HG02840 (cell line): ENCODE measurements at regions not wholly inside any gene's neighbourhood (a gene's known extent, or its start where the extent isn't known, plus 50 kb on each side); places are given as distances from the start of the nearest gene placed in this dataset.

Experiments used
- ATAC-seq: cut with Tn5 transposase; IDR thresholded peaks from one replicate; pipeline ENCODE4 v1.9.1; 2021; ENCODE audit warnings: mild to moderate bottlenecking, moderate library complexity, moderate number of reproducible peaks; ENCODE audit not compliant: unreplicated experiment, low FRiP score

- ATAC-seq: no peak
Measured at GRCh38 chr4:114280645-114281044, 301.2 kb upstream of the ARSJ start.

GRCh38 chr4:114281164-114281960 lies 301.9 kb upstream of the ARSJ start:
- no peak for ATAC-seq

- no peak for ATAC-seq
Measured at GRCh38 chr4:114282937-114283336, 303.5 kb upstream of the ARSJ start.

DNA sequence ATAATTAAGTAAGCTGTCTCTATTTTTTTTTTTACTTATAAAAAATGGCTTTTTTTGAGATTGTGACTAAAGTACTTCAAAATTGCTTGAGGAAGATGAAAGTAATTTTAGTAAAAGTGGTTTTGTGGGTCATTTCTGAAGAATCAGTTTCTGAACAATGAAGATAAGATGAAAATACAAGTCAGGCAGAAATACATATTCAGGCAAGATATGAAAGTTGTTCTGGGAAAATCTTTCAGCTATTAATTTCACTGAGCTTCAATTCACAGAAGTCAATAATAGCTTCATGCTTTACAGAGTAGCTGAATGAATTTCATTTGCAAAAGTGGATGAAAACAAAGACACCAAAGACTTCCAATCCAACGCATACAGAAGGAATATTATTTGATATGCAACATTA lies 305.2 kb upstream of the ARSJ start:
- ATAC-seq: no peak

- no peak for ATAC-seq
Measured at GRCh38 chr4:114286262-114286810, 306.9 kb upstream of the ARSJ start.

DNA sequence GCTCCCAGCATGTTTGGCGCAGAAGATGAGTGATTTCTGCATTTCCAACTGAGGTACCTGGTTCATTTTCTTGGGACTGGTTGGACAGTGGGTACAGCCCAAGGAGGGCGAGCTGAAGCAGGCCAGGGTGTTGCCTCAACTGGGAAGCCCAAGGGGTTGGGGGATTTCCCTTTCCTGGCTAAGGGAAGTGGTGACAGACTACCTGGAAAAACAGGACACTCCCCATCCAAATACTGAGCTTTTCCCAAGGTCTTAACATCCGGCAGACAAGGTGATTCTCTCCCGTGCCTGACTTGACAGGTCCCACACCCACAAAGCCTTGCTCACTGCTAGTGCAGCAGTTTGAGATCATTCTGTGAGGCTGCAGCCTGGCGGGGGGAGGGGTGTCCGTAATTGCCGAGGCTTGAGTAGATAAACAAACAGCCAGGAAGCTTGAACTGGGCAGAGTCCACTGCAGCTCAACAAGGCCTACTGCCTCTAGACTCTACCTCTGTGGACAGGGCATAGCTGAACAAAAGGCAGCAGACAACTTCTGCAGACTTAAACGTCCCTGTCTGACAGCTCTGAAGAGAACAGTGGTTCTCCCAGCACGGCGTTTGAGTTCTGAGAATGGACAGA lies 307.7 kb upstream of the ARSJ start:
- no peak for ATAC-seq

DNA sequence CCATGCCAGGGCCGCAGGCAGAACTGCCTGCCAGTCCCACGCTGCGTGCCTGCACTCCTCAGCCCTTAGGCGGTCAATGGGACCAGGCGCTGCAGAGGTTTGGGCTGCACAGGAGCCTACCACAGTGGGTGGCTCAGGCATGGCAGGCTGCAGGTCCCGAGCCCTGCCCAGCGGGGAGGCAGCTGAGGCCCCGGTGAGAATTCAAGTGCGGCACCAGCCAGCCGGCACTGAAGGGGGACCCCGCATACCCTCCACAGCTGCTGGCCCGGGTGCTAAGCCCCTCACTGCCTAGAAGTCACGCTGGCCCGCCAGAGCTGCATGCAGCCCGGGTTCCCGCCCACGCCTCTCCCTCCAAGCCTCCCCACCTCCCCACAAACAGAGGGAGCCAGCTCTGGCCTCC lies 302.5 kb upstream of the UGT8 start:
- ATAC-seq: no peak

DNA sequence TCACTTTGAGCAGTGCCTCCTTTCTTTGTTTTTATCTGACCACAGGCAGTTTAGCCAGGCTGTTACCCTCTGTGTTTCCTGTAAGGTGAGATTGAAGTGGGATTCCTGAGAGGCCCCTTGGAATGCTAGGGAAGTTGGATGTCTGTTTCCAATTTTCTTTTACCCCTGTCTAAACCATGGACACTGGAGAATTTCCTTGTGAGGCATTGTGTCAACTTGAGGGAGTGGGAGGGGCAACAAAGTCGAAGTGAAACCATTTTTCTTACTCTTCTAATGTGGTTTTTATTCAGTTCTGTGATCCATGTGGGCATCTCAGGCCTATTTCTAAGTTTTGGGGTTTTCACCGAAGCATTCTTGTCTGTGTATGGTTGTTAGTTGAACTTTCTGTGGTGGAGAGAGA lies 296.1 kb upstream of the UGT8 start:
- no peak for ATAC-seq

DNA sequence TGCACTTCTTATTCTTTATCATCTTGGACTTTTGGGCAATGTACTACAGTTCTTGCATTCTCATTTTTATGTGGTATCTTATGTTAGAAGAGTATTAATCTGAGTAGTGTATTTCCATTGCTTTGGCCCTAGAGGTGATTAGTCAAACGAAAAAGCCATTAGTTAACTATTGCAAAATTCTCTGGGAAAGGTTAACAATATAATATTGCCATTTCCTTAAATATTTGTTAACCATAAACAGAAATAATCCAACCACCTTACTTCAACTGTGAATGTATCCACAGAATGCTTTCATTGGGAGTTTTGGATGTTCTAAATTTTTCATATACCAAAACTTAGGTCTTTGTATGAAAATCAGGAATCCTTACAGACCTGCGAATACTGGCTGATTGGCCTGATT lies 294.6 kb upstream of the UGT8 start:
- ATAC-seq: no peak

- ATAC-seq: no peak
Measured at GRCh38 chr4:114304567-114304966, 294.0 kb upstream of the UGT8 start.

- ATAC-seq: no peak
Measured at GRCh38 chr4:114306946-114307345, 291.7 kb upstream of the UGT8 start.

DNA sequence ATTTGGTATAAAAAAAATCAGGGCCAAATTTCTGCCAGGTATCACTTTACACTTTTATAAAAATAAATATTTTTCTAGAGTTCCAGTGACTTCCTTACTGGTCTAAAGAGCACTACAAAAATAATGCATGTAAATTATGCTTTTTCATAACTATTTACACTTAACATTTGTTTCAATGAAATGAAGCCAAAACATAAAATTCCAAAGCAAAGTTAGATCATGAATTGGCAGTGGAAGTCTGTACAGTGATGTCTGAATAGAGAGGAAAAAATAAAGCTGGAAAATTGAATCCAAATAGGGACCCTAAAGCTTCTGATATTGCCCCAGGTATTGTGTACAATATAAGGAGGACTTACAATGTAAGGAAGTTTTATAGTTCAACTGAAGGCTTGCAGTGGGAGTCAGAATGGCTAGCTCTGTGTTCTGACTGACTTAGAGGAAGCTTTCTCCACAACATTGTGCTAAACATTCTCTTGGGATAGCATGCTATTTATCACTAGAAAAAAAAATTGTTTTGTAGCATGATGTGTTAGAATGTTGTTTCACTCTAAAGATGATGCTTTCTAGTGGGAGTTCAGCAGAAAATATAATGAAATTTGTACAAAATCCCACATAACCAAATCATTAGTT lies 288.2 kb upstream of the UGT8 start:
- no peak for ATAC-seq

DNA sequence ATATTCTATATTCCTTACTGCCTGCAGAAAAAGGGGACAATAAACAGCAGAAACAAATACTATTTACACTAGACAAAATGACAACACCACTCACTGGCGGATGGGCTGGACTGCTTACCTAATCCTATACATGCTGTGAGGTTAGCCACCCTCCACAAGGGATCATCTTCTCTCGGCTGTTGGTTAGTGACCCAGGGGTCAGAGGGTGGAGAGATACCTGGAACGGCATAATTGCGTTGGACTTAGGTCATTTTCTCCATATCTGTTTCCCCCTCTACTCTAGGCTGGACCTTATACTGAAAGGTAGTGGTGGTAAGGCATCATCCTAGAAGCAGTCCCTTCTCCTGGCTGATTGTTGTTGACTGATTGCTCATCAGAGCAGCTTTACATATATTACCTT lies 286.8 kb upstream of the UGT8 start:
- no peak for ATAC-seq

DNA sequence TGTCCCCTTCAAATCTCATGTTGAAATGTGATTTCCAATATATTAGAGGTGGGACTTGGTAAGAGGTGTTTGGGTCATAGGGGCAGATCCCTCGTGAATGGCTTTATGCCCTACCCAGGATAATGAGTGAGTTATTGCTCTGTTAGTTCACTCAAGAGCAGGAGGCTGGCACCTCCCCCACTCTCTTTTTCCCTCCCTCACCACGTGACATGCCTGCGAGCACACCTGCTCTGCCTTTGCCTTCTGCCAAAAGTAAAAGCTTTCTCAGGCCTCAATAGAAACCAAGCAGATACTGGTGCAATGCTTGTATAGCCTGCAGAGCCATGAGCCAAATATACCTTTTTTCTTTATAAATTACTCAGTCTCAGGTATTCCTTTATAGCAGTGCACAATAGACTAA lies 286.3 kb upstream of the UGT8 start:
- no peak for ATAC-seq

- no peak for ATAC-seq
Measured at GRCh38 chr4:114316789-114317188, 281.8 kb upstream of the UGT8 start.

DNA sequence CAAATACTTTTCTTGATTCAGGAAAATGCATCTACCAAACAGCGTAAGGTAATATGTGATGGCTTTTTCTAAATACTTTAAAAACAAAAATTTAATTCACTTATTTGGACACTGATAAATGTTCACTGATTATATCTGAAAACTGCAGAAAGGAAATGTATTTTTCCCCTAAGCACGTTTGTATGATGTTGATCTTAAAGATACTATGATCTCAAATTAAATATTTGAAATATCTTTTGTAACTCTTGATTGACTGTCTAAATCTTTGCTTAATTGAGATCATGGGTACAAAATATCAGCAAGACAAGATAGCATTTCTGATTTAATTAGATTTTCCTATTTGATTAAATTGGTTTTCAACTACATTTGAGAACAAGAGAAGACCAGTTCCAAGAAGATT lies 281.0 kb upstream of the UGT8 start:
- no peak for ATAC-seq

- no peak for ATAC-seq
Measured at GRCh38 chr4:114318309-114318708, 280.3 kb upstream of the UGT8 start.

DNA sequence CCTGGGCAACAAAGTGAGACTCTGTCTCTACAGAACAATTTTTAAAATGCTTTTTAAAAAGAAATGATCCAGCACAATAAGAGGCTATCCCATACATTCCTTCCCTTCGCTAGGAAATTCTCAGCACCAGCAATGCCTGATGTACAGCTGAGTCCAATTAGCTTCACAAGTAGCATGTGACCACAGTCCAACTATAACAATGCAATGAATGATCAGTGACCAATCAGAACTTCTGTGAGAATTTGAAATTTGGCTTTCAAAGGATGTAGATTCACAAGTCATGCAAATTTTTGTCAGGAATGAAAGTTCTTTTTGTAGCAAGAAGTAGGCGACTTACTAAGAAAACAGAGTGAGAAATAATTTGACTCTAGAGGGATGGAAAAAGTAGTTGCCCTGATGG lies 278.5 kb upstream of the UGT8 start:
- no peak for ATAC-seq

DNA sequence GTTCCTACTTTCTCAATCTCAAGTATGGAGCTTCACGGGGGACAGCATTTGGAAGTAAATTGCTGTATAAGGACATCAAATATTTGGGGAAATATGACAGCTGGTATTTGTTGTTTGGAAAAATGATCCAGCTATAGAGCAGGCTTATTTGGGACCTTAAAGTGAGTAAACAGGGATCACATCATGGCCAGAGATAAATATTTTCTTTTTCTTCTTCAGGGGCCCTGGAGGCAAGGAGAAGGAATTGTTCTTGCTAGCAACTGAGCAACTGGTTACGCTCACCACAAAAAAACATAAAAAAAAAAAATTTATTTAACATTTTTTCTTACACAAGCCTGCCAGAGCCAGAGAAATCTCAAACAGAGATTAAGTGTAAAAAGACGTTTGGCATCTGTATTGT lies 277.2 kb upstream of the UGT8 start:
- no peak for ATAC-seq

DNA sequence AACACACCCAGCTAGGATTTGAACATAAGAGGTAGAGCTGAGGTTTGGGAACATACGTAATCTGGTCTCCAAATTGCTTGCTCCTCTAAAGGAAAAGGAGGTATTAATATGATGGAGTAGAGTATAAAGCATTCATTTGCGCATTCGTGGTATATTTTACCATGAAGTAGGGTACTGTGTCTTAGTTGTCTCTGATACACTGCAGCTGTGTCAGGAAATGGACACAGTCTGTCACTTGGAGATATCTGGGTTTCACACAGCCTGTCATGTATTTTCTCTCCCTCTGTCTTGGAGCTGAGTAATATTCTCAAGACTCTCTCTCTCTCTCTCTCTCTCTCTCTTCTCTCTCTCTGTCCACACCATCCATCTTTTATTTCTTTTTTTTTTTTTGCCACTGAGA lies 274.8 kb upstream of the UGT8 start:
- ATAC-seq: no peak

GRCh38 chr4:114326358-114326757 lies 272.2 kb upstream of the UGT8 start:
- no peak for ATAC-seq

DNA sequence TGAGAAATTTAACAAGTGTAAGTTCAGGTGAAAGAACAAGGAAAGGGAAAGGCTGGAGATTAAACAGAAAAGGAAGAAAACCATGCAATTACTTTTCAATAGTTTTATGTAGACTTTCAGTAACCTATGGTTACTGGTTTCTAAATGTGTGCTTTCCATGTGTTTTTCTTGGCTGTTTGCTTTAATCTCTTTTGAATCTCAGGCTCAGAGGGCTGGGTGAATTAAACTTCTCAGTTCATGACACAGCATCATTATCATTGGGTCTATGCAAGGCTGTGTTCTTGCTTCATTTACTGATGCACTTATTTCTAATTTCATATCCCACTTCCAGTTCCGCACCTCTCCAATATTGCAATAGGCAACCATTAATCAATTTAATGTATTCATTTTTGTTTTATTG lies 266.5 kb upstream of the UGT8 start:
- ATAC-seq: no peak
